Ascending aorta (tissue), 2 donors: ENCODE measurements at regions not wholly inside any gene's neighbourhood (a gene's known extent, or its start where the extent isn't known, plus 50 kb on each side); places are given as distances from the start of the nearest gene placed in this dataset.

Experiments
- DNase-seq, 2 donors: peaks; one replicate each; pipeline ENCODE4 v3.0.0-alpha.2; 2019; ENCODE audit warnings: low spot score in 2 of 2
- H3K27ac ChIP-seq, 2 donors: fragments of 200-600 bp; sonication (generic); one replicate each; pipeline ENCODE4 v1.5.1; 2016 to 2017; ENCODE audit warnings: mild to moderate bottlenecking in 1 of 2
- H3K27me3 ChIP-seq: fragments of 200-600 bp; sonication (generic); one replicate; pipeline ENCODE4 v1.5.1; 2017
- H3K36me3 ChIP-seq, 2 donors: fragments of 200-600 bp; sonication (generic); one replicate each; pipeline ENCODE4 v1.5.1; 2016
- H3K4me1 ChIP-seq, 2 donors: fragments of 200-600 bp; sonication (generic); one replicate each; pipeline ENCODE4 v1.5.1; 2016 to 2017; ENCODE audit warnings: mild to moderate bottlenecking in 1 of 2
- H3K4me3 ChIP-seq, 2 donors: fragments of 200-600 bp; sonication (generic); one replicate each; pipeline ENCODE4 v1.5.1; 2016 to 2017; ENCODE audit warnings: mild to moderate bottlenecking in 1 of 2
- H3K9me3 ChIP-seq, 2 donors: fragments of 200-600 bp; sonication (generic); one replicate each; pipeline ENCODE4 v1.5.1; 2016
- intact Hi-C: fragments of 100-400 bp; cut with DNase I; formaldehyde crosslinking; loops from one replicate; pipeline ENCODE4 v1.15.1; 2023
- TF ChIP-seq, protein P1 (sequence below), 3 experiments: fragments of 200-600 bp in 2 of 3; fragments of 450-650 bp in 1 of 3; sonication (generic) in 2 of 3; IDR thresholded peaks; one replicate each; pipeline ENCODE4 v1.5.1; 2016 to 2019; ENCODE audit warnings: antibody characterized with exemption in 3 of 3, mild to moderate bottlenecking in 1 of 3, moderate library complexity in 1 of 3

DNA sequence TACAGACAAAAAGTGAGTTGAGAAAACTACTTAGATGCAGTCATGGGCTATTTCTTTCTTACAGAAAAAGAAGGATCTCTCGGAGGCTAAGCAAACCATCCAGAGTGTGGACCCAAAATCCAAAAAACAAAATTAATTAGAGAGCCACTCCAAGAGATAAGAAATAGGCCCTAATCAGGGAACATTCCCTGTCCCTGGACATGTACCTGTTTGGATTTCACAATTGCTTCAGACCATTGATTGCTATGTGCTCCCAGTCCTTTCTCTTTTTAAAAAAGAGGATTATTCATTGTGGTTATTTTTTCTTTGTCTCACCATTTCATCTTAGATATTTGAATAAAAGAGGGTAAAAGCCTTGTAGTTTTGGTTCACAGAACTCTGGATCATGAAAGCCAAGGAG lies 549.9 kb downstream of the ETNK1 start:
- H3K4me3 ChIP-seq, result no peak overlapping the region
- H3K4me1 ChIP-seq, result peaks cover 0 to 4% of the 10 kb centered on the region in 2 donors
- H3K27ac ChIP-seq, result no peak overlapping the region
- H3K36me3 ChIP-seq, result no peaks in the 10 kb centered on the region
- DNase-seq, result no peak
- intact Hi-C loops, result no loop called here
- H3K27me3 ChIP-seq, result no peaks in the 10 kb centered on the region
- H3K9me3 ChIP-seq, result no peaks in the 10 kb centered on the region
- TF ChIP-seq, protein P1, sequence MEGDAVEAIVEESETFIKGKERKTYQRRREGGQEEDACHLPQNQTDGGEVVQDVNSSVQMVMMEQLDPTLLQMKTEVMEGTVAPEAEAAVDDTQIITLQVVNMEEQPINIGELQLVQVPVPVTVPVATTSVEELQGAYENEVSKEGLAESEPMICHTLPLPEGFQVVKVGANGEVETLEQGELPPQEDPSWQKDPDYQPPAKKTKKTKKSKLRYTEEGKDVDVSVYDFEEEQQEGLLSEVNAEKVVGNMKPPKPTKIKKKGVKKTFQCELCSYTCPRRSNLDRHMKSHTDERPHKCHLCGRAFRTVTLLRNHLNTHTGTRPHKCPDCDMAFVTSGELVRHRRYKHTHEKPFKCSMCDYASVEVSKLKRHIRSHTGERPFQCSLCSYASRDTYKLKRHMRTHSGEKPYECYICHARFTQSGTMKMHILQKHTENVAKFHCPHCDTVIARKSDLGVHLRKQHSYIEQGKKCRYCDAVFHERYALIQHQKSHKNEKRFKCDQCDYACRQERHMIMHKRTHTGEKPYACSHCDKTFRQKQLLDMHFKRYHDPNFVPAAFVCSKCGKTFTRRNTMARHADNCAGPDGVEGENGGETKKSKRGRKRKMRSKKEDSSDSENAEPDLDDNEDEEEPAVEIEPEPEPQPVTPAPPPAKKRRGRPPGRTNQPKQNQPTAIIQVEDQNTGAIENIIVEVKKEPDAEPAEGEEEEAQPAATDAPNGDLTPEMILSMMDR (IDR thresholded peaks at IDR 0.05), result no peak

DNA sequence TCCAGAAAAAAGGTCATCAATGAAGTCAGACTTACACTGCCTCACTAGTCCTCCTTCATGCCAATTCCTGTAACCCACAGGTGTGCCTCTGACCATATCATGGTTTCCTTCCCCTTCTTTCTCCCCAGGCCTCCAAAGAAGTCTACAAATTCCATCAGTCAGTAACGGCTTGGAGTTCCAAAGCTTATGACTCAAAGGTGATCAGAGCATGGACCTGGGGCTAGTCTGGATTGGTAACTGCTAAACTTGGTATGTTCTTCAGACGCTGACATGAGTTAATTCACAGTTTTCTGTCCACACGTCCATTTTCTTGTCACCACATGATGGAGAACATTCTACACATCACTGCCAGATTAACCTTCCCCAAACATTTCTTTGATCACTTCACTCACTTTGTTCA lies 560.4 kb downstream of the ETNK1 start:
- no peaks in the 10 kb centered on the region for H3K36me3 ChIP-seq
- no peaks in the 10 kb centered on the region for H3K27me3 ChIP-seq
- intact Hi-C loops, result no loop called here
- no peaks in the 10 kb centered on the region for H3K4me1 ChIP-seq
- no peak for DNase-seq
- H3K27ac ChIP-seq, result no peak overlapping the region
- H3K9me3 ChIP-seq, result no peaks in the 10 kb centered on the region
- no peak overlapping the region for H3K4me3 ChIP-seq
- TF ChIP-seq, protein P1 (IDR thresholded peaks at IDR 0.05), result no peak

DNA sequence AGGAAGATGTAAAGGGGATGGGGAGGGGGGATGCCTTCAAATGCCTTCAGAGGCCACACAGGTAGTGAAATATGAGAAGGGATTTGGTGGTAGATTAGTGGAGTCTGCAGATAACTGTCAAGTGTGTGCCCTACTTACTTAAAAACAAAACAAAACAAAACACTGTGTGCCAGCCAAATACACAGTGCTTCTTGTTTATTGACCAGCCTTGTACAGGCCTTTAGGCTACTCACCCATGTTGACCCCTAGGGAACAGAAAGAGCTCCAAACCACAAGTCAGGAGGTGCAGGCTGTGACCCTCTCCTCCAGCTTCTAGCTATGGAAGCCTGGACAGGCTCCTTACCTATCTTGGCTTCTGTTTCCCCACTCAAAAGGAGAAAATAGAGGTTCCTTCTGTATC lies 562.0 kb downstream of the ETNK1 start:
- H3K4me1 ChIP-seq, result no peaks in the 10 kb centered on the region
- H3K27me3 ChIP-seq, result no peaks in the 10 kb centered on the region
- no peak overlapping the region for H3K27ac ChIP-seq
- no peaks in the 10 kb centered on the region for H3K36me3 ChIP-seq
- H3K4me3 ChIP-seq, result no peak overlapping the region
- intact Hi-C loops, result no loop called here
- TF ChIP-seq, protein P1 (IDR thresholded peaks at IDR 0.05), result no peak
- DNase-seq, result no peak
- H3K9me3 ChIP-seq, result no peaks in the 10 kb centered on the region

DNA sequence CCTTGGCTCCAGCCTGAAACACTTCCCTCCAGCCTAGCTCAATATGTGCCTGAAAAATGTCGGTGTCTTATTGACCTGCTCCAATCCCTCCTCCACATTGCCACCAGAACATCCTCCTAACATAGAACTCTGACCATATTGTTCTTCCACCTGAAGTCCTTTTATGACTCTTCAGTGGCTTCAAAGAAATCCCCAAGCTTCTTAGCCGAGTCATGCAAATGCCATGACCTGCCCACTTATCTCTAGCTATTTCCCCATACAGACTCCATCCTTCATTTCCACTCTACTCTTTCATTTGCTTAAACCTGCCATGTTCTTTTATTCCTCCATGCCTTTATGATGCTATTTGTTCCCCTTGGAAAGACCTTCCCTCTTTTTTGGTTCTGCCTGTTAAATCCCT lies 568.6 kb downstream of the ETNK1 start:
- intact Hi-C loops, result loop anchor here (10.0 kb wide), 1 partner anchor 469 kb away; no protein-coding TSS in a partner anchor
- Histone ChIP-seq H3K9me3 (no peaks in the 10 kb centered on the region), H3K27me3 (no peaks in the 10 kb centered on the region), H3K4me3 (no peak overlapping the region), H3K4me1 (peaks cover 3 to 9% of the 10 kb centered on the region in 2 donors), H3K27ac (no peak overlapping the region), H3K36me3 (no peaks in the 10 kb centered on the region)
- DNase-seq, result no peak
- TF ChIP-seq, protein P1 (IDR thresholded peaks at IDR 0.05), result no peak

DNA sequence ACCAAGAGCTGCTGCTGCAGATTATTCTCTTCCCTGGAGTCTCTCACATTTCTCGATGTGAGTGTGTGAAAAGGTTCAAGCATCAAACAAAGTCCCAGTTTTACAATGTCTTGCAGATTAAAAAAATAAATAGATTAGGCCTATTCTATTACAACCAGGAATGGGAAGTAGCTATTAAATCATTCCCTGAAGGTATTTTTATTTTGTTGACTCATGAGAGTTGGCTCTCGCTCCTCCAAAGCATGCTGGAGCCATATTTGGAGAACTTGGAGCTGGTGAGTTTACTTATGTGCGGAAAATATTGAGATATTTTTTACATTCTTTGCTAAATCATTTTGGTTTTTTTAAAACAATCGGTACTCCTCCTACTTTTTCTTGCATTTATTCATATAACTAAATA lies 572.3 kb downstream of the ETNK1 start:
- H3K36me3 ChIP-seq, result no peaks in the 10 kb centered on the region
- intact Hi-C loops, result loop anchor here (5.0 to 10.0 kb wide), 4 partner anchors 165 to 1025 kb away; no protein-coding TSS in a partner anchor
- DNase-seq, result peak in 1 of 2 donors; percentile 69
- H3K4me1 ChIP-seq, result peaks cover 3 to 11% of the 10 kb centered on the region in 2 donors
- H3K27ac ChIP-seq, result peak overlapping the region; percentile 76 to 79
- H3K9me3 ChIP-seq, result peaks cover 0 to 7% of the 10 kb centered on the region in 2 donors
- TF ChIP-seq, protein P1 (IDR thresholded peaks at IDR 0.05), result no peak
- H3K4me3 ChIP-seq, result peak overlapping the region; percentile 7 to 22
- H3K27me3 ChIP-seq, result no peaks in the 10 kb centered on the region

DNA sequence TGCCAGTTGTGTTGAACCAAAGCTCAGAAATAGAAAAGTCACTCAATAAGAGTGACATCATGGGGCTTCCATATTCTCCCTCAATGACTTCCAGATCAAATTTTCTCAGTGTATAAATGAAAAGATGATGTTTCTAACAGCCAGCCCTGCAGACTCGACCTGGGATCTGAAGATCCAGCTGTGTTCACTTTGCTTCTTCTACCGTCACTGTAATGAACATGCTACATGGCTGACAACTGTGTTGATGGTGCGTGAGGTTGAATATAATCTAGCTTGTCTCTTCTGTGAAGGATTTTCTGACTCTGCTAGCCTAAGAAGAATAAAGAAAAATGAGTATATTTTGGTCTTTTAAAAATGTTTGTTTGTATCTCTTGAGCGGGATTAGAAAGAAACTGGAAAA lies 577.8 kb downstream of the ETNK1 start:
- intact Hi-C loops, result loop anchor here (5.0 to 10.0 kb wide), 2 partner anchors 345 to 862 kb away; no protein-coding TSS in a partner anchor
- no peak overlapping the region for H3K27ac ChIP-seq
- H3K4me1 ChIP-seq, result peaks cover 3 to 8% of the 10 kb centered on the region in 2 donors
- no peaks in the 10 kb centered on the region for H3K27me3 ChIP-seq
- TF ChIP-seq, protein P1 (IDR thresholded peaks at IDR 0.05), result no peak
- H3K9me3 ChIP-seq, result peaks cover 0 to 7% of the 10 kb centered on the region in 2 donors
- no peak overlapping the region for H3K4me3 ChIP-seq
- H3K36me3 ChIP-seq, result no peaks in the 10 kb centered on the region
- no peak for DNase-seq
